Central memory CD8-positive, alpha-beta T cell (primary cell): ENCODE measurements at regions not wholly inside any gene's neighbourhood (a gene's known extent, or its start where the extent isn't known, plus 50 kb on each side); places are given as distances from the start of the nearest gene placed in this dataset.

Source experiments
- ATAC-seq: fragments of 150-1000 bp; cut with Tn5 transposase; replicated peaks from 2 replicates; pipeline ENCODE4 v1.10.0; 2022; ENCODE audit warnings: mild to moderate bottlenecking, moderate FRiP score, moderate number of reproducible peaks; ENCODE audit not compliant: poor library complexity, severe bottlenecking; ENCODE audit errors: extremely low read depth
- DNase-seq, 2 donors: peaks; one replicate each; pipeline ENCODE4 v3.0.0; 2021; ENCODE audit warnings: low spot score in 2 of 2
- H3K27ac Mint-ChIP-seq: one replicate; pipeline ENCODE4 v1.8.0; 2022; ENCODE audit warnings: low read depth, mild to moderate bottlenecking, moderate library complexity, mixed read lengths
- H3K27me3 Mint-ChIP-seq: one replicate; pipeline ENCODE4 v1.8.0; 2022; ENCODE audit warnings: mixed read lengths
- H3K36me3 Mint-ChIP-seq: one replicate; pipeline ENCODE4 v1.8.0; 2022; ENCODE audit warnings: mild to moderate bottlenecking, moderate library complexity, mixed read lengths; ENCODE audit not compliant: insufficient read depth
- H3K4me1 Mint-ChIP-seq: one replicate; pipeline ENCODE4 v1.8.0; 2022; ENCODE audit warnings: mixed read lengths
- H3K4me3 Mint-ChIP-seq: one replicate; pipeline ENCODE4 v1.8.0; 2022; ENCODE audit warnings: mild to moderate bottlenecking, moderate library complexity, mixed read lengths
- H3K9me3 Mint-ChIP-seq: one replicate; pipeline ENCODE4 v1.8.0; 2022; ENCODE audit warnings: mixed read lengths

DNA sequence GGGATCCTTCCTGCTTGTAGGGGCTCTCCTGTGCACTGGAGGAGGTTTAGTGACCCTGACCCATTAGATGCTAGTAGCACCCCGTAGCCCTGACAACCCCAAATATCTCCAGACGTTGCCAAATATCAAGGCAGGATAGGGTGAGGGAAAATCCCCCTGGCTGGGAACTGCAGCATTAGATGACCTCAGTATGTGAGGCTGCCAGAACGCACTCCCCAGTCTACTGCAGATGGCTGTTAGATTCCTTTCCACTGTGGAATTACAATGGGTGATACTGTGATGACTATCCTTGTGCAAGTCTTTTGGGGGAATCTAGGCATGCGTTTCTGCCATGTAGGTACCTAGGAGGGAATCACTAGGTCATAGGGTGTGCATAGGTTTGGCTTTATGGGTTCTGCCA, 226.3 kb upstream of the KCNG1 start:
- H3K27ac Mint-ChIP-seq = no peak overlapping the region
- peaks cover 75% of the 10 kb centered on the region for H3K27me3 Mint-ChIP-seq

GRCh38 chr20:51244466-51244865, 221.6 kb upstream of the KCNG1 start:
- Mint-ChIP-seq H3K27me3 (peaks cover 74% of the 10 kb centered on the region), H3K27ac (no peak overlapping the region), H3K36me3 (peaks cover 3% of the 10 kb centered on the region), H3K9me3 (peaks cover 5% of the 10 kb centered on the region), H3K4me1 (no peaks in the 10 kb centered on the region), H3K4me3 (no peak overlapping the region)
- ATAC-seq (no peak), DNase-seq (no peak)

More for the DNA sequence above, 226.3 kb upstream of the KCNG1 start:
- DNase-seq = no peak
- no peaks in the 10 kb centered on the region for H3K4me1 Mint-ChIP-seq
- no peaks in the 10 kb centered on the region for H3K36me3 Mint-ChIP-seq
- H3K4me3 Mint-ChIP-seq = no peak overlapping the region
- ATAC-seq = no peak
- H3K9me3 Mint-ChIP-seq = no peaks in the 10 kb centered on the region

DNA sequence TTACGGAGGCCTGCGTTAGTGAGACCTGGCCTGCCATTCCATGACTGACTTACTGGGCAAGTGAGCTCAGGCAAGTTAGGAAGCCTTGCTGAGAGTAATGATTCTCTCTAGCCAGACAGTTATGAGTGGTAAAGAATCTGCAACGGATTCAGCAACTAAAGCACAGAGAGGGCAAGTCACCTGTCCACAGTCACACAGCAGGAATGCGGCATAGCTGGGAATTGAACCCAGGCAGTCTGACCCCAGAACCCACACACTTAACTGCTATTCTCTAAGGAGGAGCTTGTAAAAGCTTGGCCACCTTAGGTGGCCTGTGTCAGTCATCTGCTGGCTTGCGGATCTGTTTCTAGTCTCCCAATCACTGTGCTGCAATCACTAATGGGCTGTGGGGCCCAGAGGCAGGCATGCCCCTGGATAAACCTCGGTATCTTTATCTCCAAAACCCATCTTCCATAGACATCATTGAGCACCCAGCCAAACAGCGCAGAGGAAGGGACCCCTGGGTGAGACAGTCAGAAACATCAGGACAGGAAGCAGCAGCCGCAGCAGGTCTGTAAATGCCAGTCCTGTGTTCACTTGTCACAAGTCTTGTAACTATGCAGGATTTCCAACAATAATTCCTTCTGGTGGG, 215.9 kb upstream of the KCNG1 start:
- Mint-ChIP-seq H3K27me3 (peaks cover 75% of the 10 kb centered on the region), H3K36me3 (peaks cover 3% of the 10 kb centered on the region), H3K9me3 (peaks cover 5% of the 10 kb centered on the region), H3K4me3 (no peak overlapping the region), H3K27ac (no peak overlapping the region), H3K4me1 (no peaks in the 10 kb centered on the region)
- DNase-seq (no peak), ATAC-seq (no peak)

- ATAC-seq (no peak), DNase-seq (no peak)
- H3K27me3 Mint-ChIP-seq = peaks cover 74% of the 10 kb centered on the region
- no peaks in the 10 kb centered on the region for H3K36me3 Mint-ChIP-seq
- no peak overlapping the region for H3K27ac Mint-ChIP-seq
- H3K4me3 Mint-ChIP-seq = no peak overlapping the region
- no peaks in the 10 kb centered on the region for H3K4me1 Mint-ChIP-seq
- H3K9me3 Mint-ChIP-seq = peaks cover 5% of the 10 kb centered on the region
These were observed 214.9 kb upstream of the KCNG1 start for GRCh38 chr20:51237791-51238190.

- ATAC-seq (no peak), DNase-seq (no peak)
- H3K4me1 Mint-ChIP-seq = no peaks in the 10 kb centered on the region
- no peaks in the 10 kb centered on the region for H3K36me3 Mint-ChIP-seq
- H3K27me3 Mint-ChIP-seq = peaks cover 69% of the 10 kb centered on the region
- no peak overlapping the region for H3K27ac Mint-ChIP-seq
- H3K9me3 Mint-ChIP-seq = peaks cover 5% of the 10 kb centered on the region
- no peak overlapping the region for H3K4me3 Mint-ChIP-seq
These were observed 214.4 kb upstream of the KCNG1 start for GRCh38 chr20:51237278-51237677.

GRCh38 chr20:51236421-51236820, 213.5 kb upstream of the KCNG1 start:
- H3K36me3 Mint-ChIP-seq = no peaks in the 10 kb centered on the region
- no peak overlapping the region for H3K27ac Mint-ChIP-seq
- ATAC-seq (no peak), DNase-seq (no peak)
- no peak overlapping the region for H3K4me3 Mint-ChIP-seq
- peaks cover 65% of the 10 kb centered on the region for H3K27me3 Mint-ChIP-seq
- no peaks in the 10 kb centered on the region for H3K9me3 Mint-ChIP-seq
- H3K4me1 Mint-ChIP-seq = no peaks in the 10 kb centered on the region

- H3K4me1 Mint-ChIP-seq = no peaks in the 10 kb centered on the region
- H3K4me3 Mint-ChIP-seq = no peak overlapping the region
- peaks cover 73% of the 10 kb centered on the region for H3K27me3 Mint-ChIP-seq
- H3K9me3 Mint-ChIP-seq = no peaks in the 10 kb centered on the region
- no peak for DNase-seq
- ATAC-seq = no peak
- H3K27ac Mint-ChIP-seq = no peak overlapping the region
- H3K36me3 Mint-ChIP-seq = no peaks in the 10 kb centered on the region
These were observed 210.4 kb upstream of the KCNG1 start for GRCh38 chr20:51233345-51233744.

DNA sequence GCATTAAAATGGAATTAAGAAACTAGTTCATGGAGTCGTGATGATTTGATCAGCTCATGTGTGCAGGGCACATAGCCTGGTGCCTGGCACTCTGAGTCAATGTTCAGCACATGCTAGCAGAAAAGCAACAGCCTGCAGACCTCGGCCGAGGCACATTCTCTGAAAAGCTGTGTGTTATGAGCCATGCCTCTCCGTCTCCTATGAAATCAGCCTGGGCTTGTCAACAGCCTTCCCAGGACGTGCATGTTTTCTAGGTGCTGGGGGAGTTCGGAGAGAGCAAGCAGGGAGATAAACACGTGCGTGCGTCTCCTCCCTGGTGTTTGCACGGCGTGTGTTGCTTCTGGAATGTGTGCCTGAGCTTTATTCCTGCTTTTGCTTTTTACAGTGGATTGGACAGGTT, 207.8 kb upstream of the KCNG1 start:
- no peak for ATAC-seq
- DNase-seq = no peak
- Mint-ChIP-seq H3K27me3 (peaks cover 55% of the 10 kb centered on the region), H3K36me3 (no peaks in the 10 kb centered on the region), H3K4me1 (no peaks in the 10 kb centered on the region), H3K4me3 (no peak overlapping the region), H3K9me3 (no peaks in the 10 kb centered on the region), H3K27ac (no peak overlapping the region)

DNA sequence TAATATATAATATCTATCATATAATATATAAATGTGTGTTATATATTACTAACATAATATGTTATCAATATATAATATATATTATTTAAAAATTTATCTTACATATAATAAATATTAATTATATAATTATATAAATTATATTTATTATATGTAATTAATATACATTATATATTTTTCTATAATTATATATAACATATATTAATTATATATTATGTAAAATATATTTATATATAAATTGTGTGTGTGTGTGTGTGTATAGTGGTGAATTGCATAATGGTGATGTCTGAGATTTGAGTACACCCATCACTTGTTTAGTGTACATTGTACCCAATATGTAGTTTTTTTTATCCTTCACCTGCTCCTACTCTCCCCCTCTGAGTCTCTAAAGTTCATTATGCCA, 205.9 kb upstream of the KCNG1 start:
- H3K4me1 Mint-ChIP-seq = no peaks in the 10 kb centered on the region
- no peaks in the 10 kb centered on the region for H3K9me3 Mint-ChIP-seq
- no peak overlapping the region for H3K4me3 Mint-ChIP-seq
- ATAC-seq (no peak), DNase-seq (no peak)
- no peak overlapping the region for H3K27ac Mint-ChIP-seq
- peaks cover 35% of the 10 kb centered on the region for H3K27me3 Mint-ChIP-seq
- H3K36me3 Mint-ChIP-seq = no peaks in the 10 kb centered on the region

GRCh38 chr20:51227744-51228143, 204.8 kb upstream of the KCNG1 start:
- no peak for ATAC-seq
- Mint-ChIP-seq H3K9me3 (no peaks in the 10 kb centered on the region), H3K27ac (no peak overlapping the region), H3K27me3 (peaks cover 27% of the 10 kb centered on the region), H3K36me3 (no peaks in the 10 kb centered on the region), H3K4me1 (no peaks in the 10 kb centered on the region), H3K4me3 (no peak overlapping the region)
- DNase-seq = no peak

DNA sequence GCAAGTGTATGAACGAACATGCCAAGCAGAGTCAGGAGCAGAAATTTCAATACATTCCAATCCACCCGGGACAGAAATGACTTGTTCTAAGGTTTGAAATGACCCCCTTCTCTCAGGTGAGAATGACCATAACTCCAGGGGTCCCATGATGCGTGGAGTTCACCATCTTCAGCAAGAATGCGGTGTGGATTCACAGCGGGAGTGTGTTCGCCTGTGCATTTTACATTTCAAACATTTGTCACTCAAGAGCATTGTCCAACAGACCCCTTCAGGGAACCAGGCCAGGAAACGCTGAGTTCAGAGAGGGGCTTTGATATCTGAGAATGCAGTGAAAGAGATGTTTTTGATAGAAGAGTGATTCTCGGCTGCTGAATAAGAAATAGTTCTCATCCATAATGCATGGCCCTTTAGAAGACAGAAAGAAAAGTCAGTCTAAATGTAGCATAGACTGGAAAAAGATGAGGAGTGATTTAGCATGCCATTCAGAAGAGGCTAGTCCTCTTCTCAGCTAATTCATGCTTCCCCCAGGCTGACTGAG, 200.3 kb upstream of the KCNG1 start:
- DNase-seq (no peak), ATAC-seq (no peak)
- Mint-ChIP-seq H3K9me3 (no peaks in the 10 kb centered on the region), H3K36me3 (no peaks in the 10 kb centered on the region), H3K27ac (no peak overlapping the region), H3K4me3 (no peak overlapping the region), H3K27me3 (peaks cover 32% of the 10 kb centered on the region), H3K4me1 (peaks cover 12% of the 10 kb centered on the region)

DNA sequence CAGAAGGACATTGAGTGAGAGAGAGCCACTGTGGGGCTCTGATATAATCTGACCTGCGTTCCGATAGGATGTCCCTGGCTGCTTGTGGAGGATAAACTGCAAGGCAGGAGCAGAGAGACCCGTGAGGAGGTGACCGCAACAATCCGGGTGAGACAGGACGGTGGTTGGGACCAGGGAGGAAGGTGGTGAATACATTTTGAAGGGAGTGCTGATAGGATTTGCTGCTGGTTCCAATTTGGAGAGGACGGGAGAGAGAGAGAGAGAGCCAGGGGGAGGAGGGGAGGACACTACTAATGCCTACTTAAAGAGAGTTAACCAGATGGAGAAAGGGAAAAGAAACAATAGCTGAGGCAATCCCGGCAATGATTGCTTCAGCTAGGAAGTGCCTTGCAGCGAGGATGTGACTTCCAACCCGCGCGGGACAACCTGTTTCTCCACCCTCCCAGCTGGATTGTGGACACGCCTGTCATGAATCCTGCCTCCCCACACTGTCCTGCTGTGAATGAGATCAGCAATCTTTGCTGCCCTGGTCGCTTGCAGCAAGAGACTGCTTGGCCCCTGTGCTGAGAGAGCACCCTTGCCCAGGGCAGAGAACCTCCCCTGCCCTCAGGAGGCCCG, 199.0 kb upstream of the KCNG1 start:
- no peak for DNase-seq
- no peak overlapping the region for H3K4me3 Mint-ChIP-seq
- H3K27ac Mint-ChIP-seq = no peak overlapping the region
- no peak for ATAC-seq
- peaks cover 6% of the 10 kb centered on the region for H3K9me3 Mint-ChIP-seq
- no peaks in the 10 kb centered on the region for H3K36me3 Mint-ChIP-seq
- peaks cover 12% of the 10 kb centered on the region for H3K4me1 Mint-ChIP-seq
- peaks cover 42% of the 10 kb centered on the region for H3K27me3 Mint-ChIP-seq

GRCh38 chr20:51221103-51221502, 198.2 kb upstream of the KCNG1 start:
- Mint-ChIP-seq H3K36me3 (no peaks in the 10 kb centered on the region), H3K4me1 (peaks cover 12% of the 10 kb centered on the region), H3K27ac (no peak overlapping the region), H3K4me3 (no peak overlapping the region), H3K9me3 (peaks cover 9% of the 10 kb centered on the region), H3K27me3 (peaks cover 50% of the 10 kb centered on the region)
- DNase-seq (no peak), ATAC-seq (no peak)
